ENCODE measurements at regions not wholly inside any gene's neighbourhood (a gene's known extent, or its start where the extent isn't known, plus 50 kb on each side); places are given as distances from the start of the nearest gene placed in this dataset.

DNA sequence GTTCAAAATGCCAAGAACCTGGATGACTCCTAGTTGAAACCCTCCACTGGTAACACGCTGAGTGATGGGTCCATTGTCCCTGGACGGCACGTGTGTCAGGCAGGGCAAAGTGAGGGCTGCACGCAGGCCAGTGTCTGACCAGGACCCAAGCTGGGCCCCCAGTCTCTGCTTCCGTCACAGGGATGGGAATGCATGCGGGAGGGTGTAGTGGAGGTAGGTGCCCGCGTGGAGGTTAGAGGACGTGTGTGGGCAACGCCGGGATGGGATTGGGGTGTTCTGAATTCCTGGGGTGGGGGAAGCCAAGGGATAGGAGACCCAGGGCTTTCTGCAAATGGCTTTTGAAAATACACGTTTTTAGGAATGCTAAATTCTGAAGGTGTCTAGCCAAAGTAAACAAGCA lies 943.3 kb downstream of the BRD1 start:
- no peak for TF ChIP-seq TCF7L2 (IDR thresholded peaks at IDR 0.05; ENCODE audit: low read depth, low read length)
- no peak for TF ChIP-seq SIN3A (IDR thresholded peaks at IDR 0.05; ENCODE audit: borderline replicate concordance, insufficient read depth, low read depth, low read length)
- TF ChIP-seq, protein P1, sequence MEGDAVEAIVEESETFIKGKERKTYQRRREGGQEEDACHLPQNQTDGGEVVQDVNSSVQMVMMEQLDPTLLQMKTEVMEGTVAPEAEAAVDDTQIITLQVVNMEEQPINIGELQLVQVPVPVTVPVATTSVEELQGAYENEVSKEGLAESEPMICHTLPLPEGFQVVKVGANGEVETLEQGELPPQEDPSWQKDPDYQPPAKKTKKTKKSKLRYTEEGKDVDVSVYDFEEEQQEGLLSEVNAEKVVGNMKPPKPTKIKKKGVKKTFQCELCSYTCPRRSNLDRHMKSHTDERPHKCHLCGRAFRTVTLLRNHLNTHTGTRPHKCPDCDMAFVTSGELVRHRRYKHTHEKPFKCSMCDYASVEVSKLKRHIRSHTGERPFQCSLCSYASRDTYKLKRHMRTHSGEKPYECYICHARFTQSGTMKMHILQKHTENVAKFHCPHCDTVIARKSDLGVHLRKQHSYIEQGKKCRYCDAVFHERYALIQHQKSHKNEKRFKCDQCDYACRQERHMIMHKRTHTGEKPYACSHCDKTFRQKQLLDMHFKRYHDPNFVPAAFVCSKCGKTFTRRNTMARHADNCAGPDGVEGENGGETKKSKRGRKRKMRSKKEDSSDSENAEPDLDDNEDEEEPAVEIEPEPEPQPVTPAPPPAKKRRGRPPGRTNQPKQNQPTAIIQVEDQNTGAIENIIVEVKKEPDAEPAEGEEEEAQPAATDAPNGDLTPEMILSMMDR (IDR thresholded peaks at IDR 0.05), result no peak
- TF ChIP-seq, protein P2, sequence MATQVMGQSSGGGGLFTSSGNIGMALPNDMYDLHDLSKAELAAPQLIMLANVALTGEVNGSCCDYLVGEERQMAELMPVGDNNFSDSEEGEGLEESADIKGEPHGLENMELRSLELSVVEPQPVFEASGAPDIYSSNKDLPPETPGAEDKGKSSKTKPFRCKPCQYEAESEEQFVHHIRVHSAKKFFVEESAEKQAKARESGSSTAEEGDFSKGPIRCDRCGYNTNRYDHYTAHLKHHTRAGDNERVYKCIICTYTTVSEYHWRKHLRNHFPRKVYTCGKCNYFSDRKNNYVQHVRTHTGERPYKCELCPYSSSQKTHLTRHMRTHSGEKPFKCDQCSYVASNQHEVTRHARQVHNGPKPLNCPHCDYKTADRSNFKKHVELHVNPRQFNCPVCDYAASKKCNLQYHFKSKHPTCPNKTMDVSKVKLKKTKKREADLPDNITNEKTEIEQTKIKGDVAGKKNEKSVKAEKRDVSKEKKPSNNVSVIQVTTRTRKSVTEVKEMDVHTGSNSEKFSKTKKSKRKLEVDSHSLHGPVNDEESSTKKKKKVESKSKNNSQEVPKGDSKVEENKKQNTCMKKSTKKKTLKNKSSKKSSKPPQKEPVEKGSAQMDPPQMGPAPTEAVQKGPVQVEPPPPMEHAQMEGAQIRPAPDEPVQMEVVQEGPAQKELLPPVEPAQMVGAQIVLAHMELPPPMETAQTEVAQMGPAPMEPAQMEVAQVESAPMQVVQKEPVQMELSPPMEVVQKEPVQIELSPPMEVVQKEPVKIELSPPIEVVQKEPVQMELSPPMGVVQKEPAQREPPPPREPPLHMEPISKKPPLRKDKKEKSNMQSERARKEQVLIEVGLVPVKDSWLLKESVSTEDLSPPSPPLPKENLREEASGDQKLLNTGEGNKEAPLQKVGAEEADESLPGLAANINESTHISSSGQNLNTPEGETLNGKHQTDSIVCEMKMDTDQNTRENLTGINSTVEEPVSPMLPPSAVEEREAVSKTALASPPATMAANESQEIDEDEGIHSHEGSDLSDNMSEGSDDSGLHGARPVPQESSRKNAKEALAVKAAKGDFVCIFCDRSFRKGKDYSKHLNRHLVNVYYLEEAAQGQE (IDR thresholded peaks at IDR 0.05; ENCODE audit: insufficient read depth in 1 of 2, low read depth in 2 of 2, low read length in 1 of 2), result no peak
- no peak for TF ChIP-seq POLR2AphosphoS5 (IDR thresholded peaks at IDR 0.05; ENCODE audit: low read depth, low read length)
- no TSS peak for BruUV-seq (replicated peaks)
- H3K4me1 ChIP-seq (ENCODE audit: control insufficient read depth, insufficient read depth, low read length), result no peaks in the 10 kb centered on the region
- no peaks in the 10 kb centered on the region for H3K27me3 ChIP-seq (ENCODE audit: control insufficient read depth, insufficient read depth, low read length)
- no peaks in the 10 kb centered on the region for H3K36me3 ChIP-seq (ENCODE audit: control insufficient read depth, insufficient read depth, low read length)
- DNase-seq (ENCODE audit: low read depth, low spot score), result no peak
- CTCF ChIA-PET, result no interaction called here
- POLR2A ChIA-PET, result no interaction called here
- in situ Hi-C loops (cut with HindIII; ENCODE audit: low pct_unique_long_range_greater_than_20kb, low sequenced_read_pairs) (no loop called here), intact Hi-C loops (cut with micrococcal nuclease; ENCODE audit: unreplicated experiment) (no loop called here)
- no peak overlapping the region for H3K27ac ChIP-seq (ENCODE audit: low read length)
- no peak for ATAC-seq
- no peaks in the 10 kb centered on the region for H3K9me3 ChIP-seq (ENCODE audit: control insufficient read depth, insufficient read depth, low read depth, low read length)
- H3K4me3 ChIP-seq (ENCODE audit: low read depth in 2 of 2, low read length in 2 of 2), result no peak overlapping the region

DNA sequence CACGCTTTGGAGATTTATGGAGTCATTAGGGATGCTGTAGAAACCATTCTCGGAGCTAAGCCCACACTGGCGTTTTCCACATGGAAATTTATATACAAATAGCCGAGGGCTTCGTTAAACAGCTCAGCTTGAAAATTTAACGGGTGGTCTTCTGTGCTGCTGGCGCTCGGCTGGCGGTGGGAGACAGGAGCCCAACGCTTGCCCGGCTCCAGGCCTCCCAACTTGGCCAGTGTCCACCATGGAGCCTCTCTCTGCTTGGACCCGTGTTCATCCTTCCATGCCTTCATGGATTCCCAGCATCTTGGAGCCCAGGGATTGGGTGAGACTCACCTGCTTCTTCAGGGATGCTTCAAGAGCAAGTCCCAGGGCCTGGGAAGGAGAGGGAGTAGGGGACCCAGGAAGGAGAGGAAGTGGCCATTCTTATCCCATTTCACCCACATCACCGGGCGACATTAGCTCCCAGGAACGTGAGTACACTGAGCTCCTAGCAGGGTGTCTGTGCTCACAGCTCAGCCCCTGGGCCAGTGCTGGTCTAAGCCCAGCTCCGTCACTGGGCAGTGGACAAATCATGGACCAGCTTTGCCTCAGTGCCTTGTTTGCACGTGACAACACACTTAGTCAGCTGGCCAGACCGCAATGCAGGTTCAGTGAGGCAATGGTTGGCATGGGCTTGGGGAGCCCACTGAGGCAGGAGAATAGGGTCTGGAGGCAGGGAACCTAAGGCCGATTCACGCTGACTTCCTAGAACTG lies 944.3 kb downstream of the BRD1 start:
- DNase-seq (ENCODE audit: low read depth, low spot score), result no peak
- Histone ChIP-seq H3K9me3 (ENCODE audit: control insufficient read depth, insufficient read depth, low read depth, low read length) (no peaks in the 10 kb centered on the region), H3K4me1 (ENCODE audit: control insufficient read depth, insufficient read depth, low read length) (no peaks in the 10 kb centered on the region), H3K27me3 (ENCODE audit: control insufficient read depth, insufficient read depth, low read length) (no peaks in the 10 kb centered on the region), H3K4me3 (ENCODE audit: low read depth in 2 of 2, low read length in 2 of 2) (no peak overlapping the region), H3K27ac (ENCODE audit: low read length) (no peak overlapping the region), H3K36me3 (ENCODE audit: control insufficient read depth, insufficient read depth, low read length) (no peaks in the 10 kb centered on the region; the same call in 1 of the 2 replicates)
- TF ChIP-seq, protein P1 (IDR thresholded peaks at IDR 0.05), result no peak
- no peak for TF ChIP-seq TCF7L2 (IDR thresholded peaks at IDR 0.05; ENCODE audit: low read depth, low read length)
- TF ChIP-seq, protein P2 (IDR thresholded peaks at IDR 0.05; ENCODE audit: insufficient read depth in 1 of 2, low read depth in 2 of 2, low read length in 1 of 2), result no peak
- TF ChIP-seq POLR2AphosphoS5 (IDR thresholded peaks at IDR 0.05; ENCODE audit: low read depth, low read length), result no peak
- TF ChIP-seq SIN3A (IDR thresholded peaks at IDR 0.05; ENCODE audit: borderline replicate concordance, insufficient read depth, low read depth, low read length), result no peak
- CTCF ChIA-PET, result no interaction called here
- POLR2A ChIA-PET, result no interaction called here
- no peak for ATAC-seq
- BruUV-seq (replicated peaks), result no TSS peak
- in situ Hi-C loops (cut with HindIII; ENCODE audit: low pct_unique_long_range_greater_than_20kb, low sequenced_read_pairs), result no loop called here
- intact Hi-C loops (cut with micrococcal nuclease; ENCODE audit: unreplicated experiment), result no loop called here

All from Panc1 (cell line).